HG03442 (cell line): ENCODE measurements at regions not wholly inside any gene's neighbourhood (a gene's known extent, or its start where the extent isn't known, plus 50 kb on each side); places are given as distances from the start of the nearest gene placed in this dataset.

ENCODE experiments used
- ATAC-seq: cut with Tn5 transposase; IDR thresholded peaks from one replicate; pipeline ENCODE4 v1.9.1; 2021; ENCODE audit warnings: mild to moderate bottlenecking, moderate library complexity; ENCODE audit not compliant: unreplicated experiment

DNA sequence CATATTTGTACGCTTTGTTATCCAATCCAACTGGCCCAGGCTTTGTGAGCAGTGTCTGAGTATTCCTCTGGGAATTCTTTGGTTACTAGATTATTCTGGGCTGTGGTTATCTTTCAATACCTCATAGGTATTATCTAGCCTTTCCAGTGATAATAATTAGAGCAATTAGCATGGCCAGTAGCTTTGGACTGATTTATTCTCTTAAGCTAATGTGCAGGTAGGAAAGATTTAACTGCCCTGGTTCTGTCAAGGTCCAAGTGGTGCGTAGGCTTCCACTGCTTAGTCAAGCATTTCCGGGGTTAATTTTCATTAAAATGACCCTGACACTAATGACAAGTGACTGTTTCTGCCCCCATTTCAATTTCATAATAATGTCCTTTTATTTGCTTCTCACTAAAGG lies 54.2 kb upstream of the PMFBP1 start:
- no peak for ATAC-seq

DNA sequence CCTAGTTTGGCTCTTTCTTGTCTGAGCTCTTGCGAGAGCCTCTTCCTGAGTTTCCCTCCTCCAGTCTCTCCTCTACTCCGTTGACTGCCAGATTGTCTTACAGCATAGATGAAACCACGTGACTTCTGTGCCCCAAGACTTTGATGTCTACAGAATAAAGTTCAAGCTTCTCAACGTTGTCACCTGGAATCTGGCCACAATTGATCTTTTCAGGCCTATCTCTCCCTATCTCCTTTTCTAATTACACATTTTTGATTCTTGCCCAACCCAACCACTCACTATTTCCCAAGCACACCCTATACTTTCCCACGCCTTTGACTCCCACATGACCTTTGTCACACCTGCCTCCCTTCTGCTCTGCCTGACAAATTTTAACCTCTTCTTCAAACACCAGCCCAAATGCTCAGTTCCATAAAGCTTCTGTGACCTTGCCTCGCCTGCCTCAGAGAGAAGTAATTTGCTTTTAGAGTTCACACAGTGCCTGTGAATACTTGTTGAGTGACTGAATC lies 52.4 kb upstream of the PMFBP1 start:
- no peak for ATAC-seq

DNA sequence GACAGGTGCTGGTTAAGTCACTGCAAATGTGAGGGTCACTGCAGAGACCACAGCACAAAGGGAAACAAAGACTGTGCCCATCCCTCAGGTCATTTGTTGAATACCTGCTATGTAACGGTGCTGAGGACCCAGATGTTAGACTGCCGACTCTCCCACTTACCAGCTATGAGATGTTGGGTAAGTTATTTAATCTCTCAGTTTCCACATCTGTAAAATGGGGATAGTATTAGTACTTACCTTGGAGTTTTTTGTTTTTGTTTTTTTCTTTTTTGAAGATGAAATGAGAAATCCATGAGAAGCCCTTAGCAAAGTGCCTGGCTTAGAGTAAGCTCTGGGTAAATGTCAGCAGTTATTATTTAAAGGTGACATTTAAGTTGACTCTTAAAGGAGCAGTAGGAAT lies 50.5 kb upstream of the PMFBP1 start:
- no peak for ATAC-seq
